CD14-positive monocyte (primary cell): ENCODE measurements at regions not wholly inside any gene's neighbourhood (a gene's known extent, or its start where the extent isn't known, plus 50 kb on each side); places are given as distances from the start of the nearest gene placed in this dataset.

Source experiments
- DNase-seq, 3 donors: peaks; one replicate each; pipeline ENCODE4 v3.0.0-alpha.2; 2011 to 2022
- H2AFZ ChIP-seq: 2 replicates; pipeline ENCODE4 v1.6.0; 2012; ENCODE audit warnings: mild to moderate bottlenecking, low read depth, low read length, inconsistent platforms; ENCODE audit not compliant: insufficient read depth, poor library complexity, severe bottlenecking
- H3K27ac ChIP-seq, 2 donors: 1 replicate in 1 of 2; 2 replicates in 1 of 2; pipeline ENCODE4 v1.5.1; 2012 to 2013; ENCODE audit warnings: low read length in 2 of 2, control low read depth in 1 of 2, inconsistent platforms in 1 of 2, low read depth in 1 of 2, mild to moderate bottlenecking in 1 of 2
- H3K27me3 ChIP-seq, 2 donors: one replicate each; pipeline versions ENCODE4 v1.6.0 to v1.6.1; 2011 to 2013; ENCODE audit warnings: low read length in 2 of 2; ENCODE audit not compliant: control insufficient read depth in 2 of 2, insufficient read depth in 2 of 2
- H3K36me3 ChIP-seq, 2 donors: replicated peaks in 1 of 2; 1 replicate in 1 of 2; 2 replicates in 1 of 2; pipeline versions ENCODE4 v1.5.1 to v1.6.1; 2012 to 2013; ENCODE audit warnings: low read length in 2 of 2, control low read depth in 1 of 2, inconsistent platforms in 1 of 2, mild to moderate bottlenecking in 1 of 2; ENCODE audit not compliant: insufficient read depth in 2 of 2, control insufficient read depth in 1 of 2
- H3K4me1 ChIP-seq, 2 donors: 1 replicate in 1 of 2; 2 replicates in 1 of 2; pipeline versions ENCODE4 v1.5.1 to v1.6.1; 2012 to 2013; ENCODE audit warnings: low read length in 2 of 2, control low read depth in 1 of 2, inconsistent platforms in 1 of 2, mild to moderate bottlenecking in 1 of 2, moderate library complexity in 1 of 2; ENCODE audit not compliant: insufficient read depth in 2 of 2, control insufficient read depth in 1 of 2
- H3K4me2 ChIP-seq: replicated peaks from 2 replicates; pipeline ENCODE3; 2012; ENCODE audit warnings: low read length, moderate library complexity, mild to moderate bottlenecking; ENCODE audit not compliant: poor library complexity, severe bottlenecking; ENCODE audit errors: extremely low read depth
- H3K4me3 ChIP-seq, 3 experiments: fragments of 200-600 bp in 1 of 3; sonication (generic) in 1 of 3; replicated peaks in 1 of 3; 1 replicate in 2 of 3; 2 replicates in 1 of 3; pipeline ENCODE4 v1.5.1; 2011 to 2013; ENCODE audit warnings: low read length in 3 of 3, mild to moderate bottlenecking in 3 of 3, control low read depth in 2 of 3, low read depth in 2 of 3, inconsistent platforms in 1 of 3, moderate library complexity in 1 of 3
- H3K79me2 ChIP-seq: 2 replicates; pipeline ENCODE4 v1.6.0; 2012; ENCODE audit warnings: mild to moderate bottlenecking, control low read depth, inconsistent platforms, low read length, moderate library complexity; ENCODE audit not compliant: insufficient read depth
- H3K9ac ChIP-seq: 2 replicates; pipeline ENCODE4 v1.6.0; 2017; ENCODE audit warnings: low read length, mild to moderate bottlenecking; ENCODE audit not compliant: insufficient read depth, poor library complexity, severe bottlenecking
- H3K9me3 ChIP-seq, 2 donors: replicated peaks in 1 of 2; 1 replicate in 1 of 2; 2 replicates in 1 of 2; pipeline versions ENCODE4 v1.5.1 to v1.6.1; 2012 to 2013; ENCODE audit warnings: low read length in 2 of 2, control low read depth in 1 of 2; ENCODE audit not compliant: control insufficient read depth in 1 of 2, insufficient read depth in 1 of 2
- H4K20me1 ChIP-seq: 2 replicates; pipeline ENCODE4 v1.6.0; 2012; ENCODE audit warnings: mild to moderate bottlenecking, low read length, control low read depth, moderate library complexity; ENCODE audit not compliant: insufficient read depth
- H3K27ac Mint-ChIP-seq, 7 donors: one replicate each; pipeline ENCODE4 v1.8.0; 2020; ENCODE audit warnings: mild to moderate bottlenecking in 7 of 7, mixed read lengths in 7 of 7, moderate library complexity in 6 of 7, inconsistent platforms in 2 of 7
- H3K27me3 Mint-ChIP-seq, 3 donors: one replicate each; pipeline ENCODE4 v1.8.0; 2021 to 2022; ENCODE audit warnings: low read depth in 3 of 3, mild to moderate bottlenecking in 3 of 3, mixed read lengths in 3 of 3, moderate library complexity in 3 of 3, inconsistent platforms in 1 of 3
- H3K36me3 Mint-ChIP-seq, 2 donors: one replicate each; pipeline ENCODE4 v1.8.0; 2020; ENCODE audit warnings: mixed read lengths in 2 of 2, inconsistent platforms in 1 of 2, mild to moderate bottlenecking in 1 of 2
- H3K4me1 Mint-ChIP-seq: one replicate; pipeline ENCODE4 v1.8.0; 2020; ENCODE audit warnings: mild to moderate bottlenecking, mixed read lengths
- H3K4me3 Mint-ChIP-seq, 2 donors: one replicate each; pipeline ENCODE4 v1.8.0; 2020; ENCODE audit warnings: mild to moderate bottlenecking in 2 of 2, mixed read lengths in 2 of 2, moderate library complexity in 1 of 2
- H3K9me3 Mint-ChIP-seq, 7 donors: one replicate each; pipeline ENCODE4 v1.8.0; 2020 to 2022; ENCODE audit warnings: mixed read lengths in 7 of 7, mild to moderate bottlenecking in 6 of 7, moderate library complexity in 6 of 7, inconsistent platforms in 2 of 7
- CTCF ChIP-seq: fragments of 200-600 bp; IDR thresholded peaks from one replicate; pipeline ENCODE4 v1.8.0; 2022; ENCODE audit warnings: antibody characterized with exemption, mild to moderate bottlenecking
- WGBS: methylation state at CpG from one replicate; pipeline ENCODE4 v1.1.5; 2013; ENCODE audit warnings: missing lambda C conversion rate; ENCODE audit not compliant: insufficient coverage; 5-methylcytosine and 5-hydroxymethylcytosine counted together
- intact Hi-C, 2 donors: fragments of 100-400 bp; cut with micrococcal nuclease; formaldehyde crosslinking; loops; one replicate each; pipeline versions ENCODE4 v1.15.0 to v1.15.1; 2023

GRCh38 chr5:138700581-138701362 is 52.5 kb upstream of the CTNNA1 start:
- H2AFZ ChIP-seq: no peak overlapping the region
- intact Hi-C loops: no loop called here
- no peak overlapping the region for H3K27ac Mint-ChIP-seq

GRCh38 chr5:138699482-138699881 is 53.7 kb upstream of the CTNNA1 start:
- Histone ChIP-seq H3K9me3 (no peaks in the 10 kb centered on the region), H3K79me2 (no peaks in the 10 kb centered on the region), H3K4me3 (no peak overlapping the region), H3K36me3 (no peaks in the 10 kb centered on the region), H3K4me2 (no peak overlapping the region), H3K4me1 (no peaks in the 10 kb centered on the region), H3K27ac (no peak overlapping the region), H3K9ac (no peak overlapping the region), H3K27me3 (no peaks in the 10 kb centered on the region), H2AFZ (no peak overlapping the region), H4K20me1 (no peaks in the 10 kb centered on the region)
- WGBS: 89% methylated on average over 2 of the region's 2 CpGs
- peaks cover 0 to 6% (median 0%) of the 10 kb centered on the region in 7 donors for H3K9me3 Mint-ChIP-seq
- H3K27me3 Mint-ChIP-seq: peaks cover 3 to 11% (median 11%) of the 10 kb centered on the region in 3 donors
- H3K4me3 Mint-ChIP-seq: no peak overlapping the region
- intact Hi-C loops: no loop called here
- H3K4me1 Mint-ChIP-seq: no peaks in the 10 kb centered on the region
- TF ChIP-seq CTCF: no peak
- no peak overlapping the region for H3K27ac Mint-ChIP-seq
- no peak for DNase-seq
- H3K36me3 Mint-ChIP-seq: no peaks in the 10 kb centered on the region

More at GRCh38 chr5:138700581-138701362, 52.5 kb upstream of the CTNNA1 start:
- Mint-ChIP-seq H3K27me3 (peaks cover 7 to 14% (median 14%) of the 10 kb centered on the region in 3 donors), H3K36me3 (no peaks in the 10 kb centered on the region), H3K9me3 (peaks cover 0 to 6% (median 0%) of the 10 kb centered on the region in 7 donors), H3K4me3 (no peak overlapping the region), H3K4me1 (no peaks in the 10 kb centered on the region)
- no CpG with 5 or more reads among the region's 8 CpGs for WGBS
- H3K9me3 ChIP-seq: no peaks in the 10 kb centered on the region
- no peaks in the 10 kb centered on the region for H3K36me3 ChIP-seq
- no peak for TF ChIP-seq CTCF
- DNase-seq: no peak
- H3K27ac ChIP-seq: no peak overlapping the region
- H3K9ac ChIP-seq: no peak overlapping the region
- H3K4me3 ChIP-seq: no peak overlapping the region
- no peaks in the 10 kb centered on the region for H3K4me1 ChIP-seq
- no peaks in the 10 kb centered on the region for H4K20me1 ChIP-seq
- no peaks in the 10 kb centered on the region for H3K79me2 ChIP-seq
- H3K27me3 ChIP-seq: no peaks in the 10 kb centered on the region
- no peak overlapping the region for H3K4me2 ChIP-seq
